GM21526 (cell line): ENCODE measurements at regions not wholly inside any gene's neighbourhood (a gene's known extent, or its start where the extent isn't known, plus 50 kb on each side); places are given as distances from the start of the nearest gene placed in this dataset.
"Not testable (repeated sequence)": the region's sequence is repeated elsewhere in the genome, so short reads cannot be mapped to it uniquely, and the experiment has no call there.

Experiments
- ATAC-seq: cut with Tn5 transposase; IDR thresholded peaks from one replicate; pipeline ENCODE4 v1.9.1; 2021; ENCODE audit warnings: moderate library complexity; ENCODE audit not compliant: unreplicated experiment, low FRiP score

GRCh38 chr15:79492065-79492464 lies 59.9 kb downstream of the MINAR1 start:
- no peak for ATAC-seq

GRCh38 chr15:79494384-79494909 lies 62.3 kb downstream of the MINAR1 start:
- no peak for ATAC-seq

- no peak for ATAC-seq
Measured at GRCh38 chr15:79494963-79495755, 63.0 kb downstream of the MINAR1 start.

DNA sequence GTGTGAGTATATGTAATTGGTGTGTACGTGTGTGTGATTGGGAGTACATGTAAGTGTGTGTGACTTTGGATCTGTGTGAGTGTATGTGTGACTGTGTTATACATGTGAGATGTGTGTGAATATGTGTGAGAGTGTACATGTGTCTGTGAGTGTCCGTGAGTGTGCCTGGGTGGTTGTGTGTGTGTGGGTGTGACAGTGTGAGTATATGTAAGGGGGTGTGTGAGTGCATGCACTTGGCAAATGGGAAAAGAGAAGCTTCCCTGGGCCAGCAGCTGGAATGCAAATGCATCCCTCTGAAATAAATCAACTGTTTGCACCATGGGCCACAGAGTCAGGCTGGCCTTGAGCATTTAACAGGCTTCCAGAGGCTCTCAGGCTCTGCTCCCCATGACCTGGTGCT lies 63.6 kb downstream of the MINAR1 start:
- no peak for ATAC-seq

- no peak for ATAC-seq
Measured at GRCh38 chr15:79496838-79497237, 64.7 kb downstream of the MINAR1 start.

DNA sequence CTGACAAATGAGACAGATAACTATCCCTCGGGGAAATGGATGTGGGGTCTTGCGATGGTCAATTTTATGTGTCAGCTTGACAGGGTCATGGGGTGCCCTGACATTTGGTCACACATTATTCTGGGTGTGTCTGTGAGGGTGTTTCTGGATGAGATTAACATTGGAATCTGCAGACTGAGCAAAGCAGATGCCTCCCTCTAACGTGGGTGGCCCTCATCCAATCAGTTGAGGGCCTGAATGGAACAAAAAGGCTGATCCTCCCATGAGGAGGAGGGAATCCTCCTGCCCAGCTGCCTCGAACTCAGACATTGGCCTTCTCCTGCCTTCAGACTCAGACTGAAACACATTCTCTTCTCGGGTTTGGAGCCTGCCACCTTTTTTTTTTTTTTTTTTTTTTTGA lies 69.0 kb downstream of the MINAR1 start:
- ATAC-seq = no peak

- no peak for ATAC-seq
Measured at GRCh38 chr15:79505956-79506355, 73.8 kb downstream of the MINAR1 start.

- ATAC-seq = not testable (repeated sequence)
Measured at GRCh38 chr15:79512844-79513243, 80.7 kb downstream of the MINAR1 start.

- no peak for ATAC-seq
Measured at GRCh38 chr15:79513417-79513816, 81.3 kb downstream of the MINAR1 start.

DNA sequence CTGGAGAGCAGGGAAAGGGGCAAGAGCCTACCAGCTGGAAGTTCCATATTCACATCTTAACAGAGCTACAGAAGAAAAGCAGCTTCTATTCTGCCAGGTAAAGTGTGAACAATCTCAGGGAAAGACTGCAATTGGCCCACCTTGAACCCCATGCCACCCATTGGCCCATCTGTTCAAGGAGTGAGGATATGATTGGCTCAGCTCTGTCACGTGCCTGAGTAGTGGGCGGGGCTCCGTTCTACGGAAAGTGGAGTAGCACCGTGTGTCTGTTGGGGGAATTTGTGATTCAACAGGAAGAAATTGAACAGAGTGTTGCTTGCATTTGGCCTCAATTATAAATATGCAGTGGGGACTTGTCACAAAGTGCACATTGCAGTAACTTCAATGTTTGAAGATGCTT lies 81.8 kb downstream of the MINAR1 start:
- ATAC-seq = no peak

DNA sequence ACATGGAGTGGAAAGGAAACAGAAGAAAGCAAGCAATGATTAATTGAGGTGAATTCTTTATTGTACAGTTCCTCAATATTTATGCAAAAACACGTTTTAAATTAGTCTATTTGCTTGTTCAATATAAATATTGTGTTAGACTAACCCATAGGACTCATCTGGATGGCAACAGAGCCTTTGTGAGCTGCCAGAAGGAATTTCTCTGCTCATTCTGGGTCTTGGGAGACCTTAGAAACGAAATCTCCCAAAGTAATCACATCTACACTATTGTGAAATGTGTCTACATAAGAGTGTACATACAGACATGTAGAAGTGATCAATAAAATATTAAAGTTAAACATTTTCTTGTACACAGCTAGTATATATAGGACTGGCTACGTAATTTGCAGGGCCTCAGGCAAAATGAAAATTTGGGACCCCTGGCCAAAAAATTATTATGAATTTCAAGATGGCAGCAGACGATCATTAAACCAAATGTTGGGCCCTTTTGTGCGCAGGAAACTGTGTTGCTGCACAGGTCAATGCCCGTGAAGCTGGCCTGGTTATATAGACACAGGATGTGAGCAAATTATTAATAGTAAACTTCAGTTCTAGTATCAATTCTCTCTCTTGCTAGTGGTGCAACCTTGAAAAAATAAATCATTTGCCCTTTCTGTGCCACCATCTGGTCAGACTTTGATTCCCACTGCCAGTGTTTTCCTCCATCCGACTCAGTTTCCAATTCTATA lies 83.3 kb downstream of the MINAR1 start:
- ATAC-seq = no peak

- no peak for ATAC-seq
Measured at GRCh38 chr15:79516155-79516554, 84.0 kb downstream of the MINAR1 start.

DNA sequence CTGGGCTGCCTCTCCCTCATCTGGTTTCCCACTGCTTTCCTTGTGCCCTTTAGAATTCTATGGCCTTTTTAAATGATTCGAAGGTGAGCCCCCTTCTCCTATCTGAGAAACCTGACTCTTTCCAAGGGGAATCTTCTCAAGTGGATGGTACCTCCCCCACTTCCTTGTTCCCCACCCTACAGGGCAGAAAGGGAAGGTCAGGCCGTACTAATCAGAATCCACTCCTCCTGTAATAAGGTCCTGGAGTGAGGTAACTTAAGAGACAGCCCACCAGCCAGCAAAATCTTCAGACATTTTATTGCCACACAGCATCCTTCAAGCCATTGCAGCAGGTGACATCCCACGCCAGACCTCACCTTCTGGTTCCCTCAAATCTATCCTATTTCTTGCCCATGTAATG lies 84.5 kb downstream of the MINAR1 start:
- ATAC-seq = no peak

DNA sequence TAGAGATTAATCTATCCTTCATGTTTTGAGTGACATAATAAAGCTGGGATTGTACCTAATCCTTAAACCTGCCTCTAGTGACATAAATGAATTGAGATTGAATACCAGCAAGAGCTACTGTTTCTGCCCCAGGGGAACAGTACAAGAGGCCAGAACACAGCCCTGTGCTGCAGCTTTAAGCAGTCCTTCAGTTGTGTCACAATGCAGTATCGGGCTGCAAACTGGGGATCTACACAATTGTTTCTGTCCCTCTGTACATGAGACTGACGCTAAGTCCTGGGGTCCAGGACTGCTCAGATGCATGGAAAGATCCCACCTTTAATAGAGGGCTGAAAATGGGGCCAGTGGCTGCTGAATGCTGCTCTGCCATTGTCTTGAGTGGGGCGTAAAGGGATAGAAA lies 87.5 kb downstream of the MINAR1 start:
- no peak for ATAC-seq

DNA sequence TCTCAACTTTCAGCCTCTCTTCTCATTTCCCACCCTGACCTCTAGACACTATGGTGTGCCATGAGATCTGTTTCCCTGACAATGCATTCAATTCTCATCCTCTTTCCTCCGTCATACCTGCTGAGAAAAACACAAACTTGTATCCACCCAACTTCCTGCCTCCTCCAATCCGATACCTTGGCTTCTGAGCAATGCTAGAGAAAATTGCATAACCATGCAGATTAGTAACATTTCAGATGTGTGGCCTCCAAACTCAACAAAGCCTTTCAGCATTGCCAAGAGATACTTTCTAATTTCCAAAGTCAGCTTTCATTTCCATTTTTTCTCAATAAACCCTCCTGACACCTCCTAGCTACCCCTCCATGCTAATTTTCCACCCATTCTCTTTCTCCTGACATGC lies 88.5 kb downstream of the MINAR1 start:
- no peak for ATAC-seq

DNA sequence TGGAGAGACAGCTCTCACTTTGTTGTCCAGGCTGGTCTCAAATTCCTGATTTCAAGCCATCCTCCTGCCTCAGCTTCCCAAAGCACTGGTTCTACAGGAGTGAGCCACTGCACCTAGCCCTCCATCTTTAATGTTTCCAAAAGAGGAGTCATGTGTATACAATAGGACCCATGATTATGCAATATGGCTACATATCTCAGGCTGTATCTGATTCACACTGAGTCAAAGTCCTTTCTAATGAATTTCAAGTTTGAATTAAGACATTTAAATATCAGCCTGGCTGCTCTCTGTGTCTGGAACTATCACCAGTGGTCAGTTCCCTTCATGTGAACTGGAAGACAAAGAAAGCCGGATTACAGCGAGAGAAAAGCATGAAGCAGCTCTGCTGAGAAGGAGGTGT lies 90.5 kb downstream of the MINAR1 start:
- no peak for ATAC-seq

- ATAC-seq = no peak
Measured at GRCh38 chr15:79523266-79523665, 91.1 kb downstream of the MINAR1 start.

- ATAC-seq = no peak
Measured at GRCh38 chr15:79524531-79524930, 92.4 kb downstream of the MINAR1 start.

DNA sequence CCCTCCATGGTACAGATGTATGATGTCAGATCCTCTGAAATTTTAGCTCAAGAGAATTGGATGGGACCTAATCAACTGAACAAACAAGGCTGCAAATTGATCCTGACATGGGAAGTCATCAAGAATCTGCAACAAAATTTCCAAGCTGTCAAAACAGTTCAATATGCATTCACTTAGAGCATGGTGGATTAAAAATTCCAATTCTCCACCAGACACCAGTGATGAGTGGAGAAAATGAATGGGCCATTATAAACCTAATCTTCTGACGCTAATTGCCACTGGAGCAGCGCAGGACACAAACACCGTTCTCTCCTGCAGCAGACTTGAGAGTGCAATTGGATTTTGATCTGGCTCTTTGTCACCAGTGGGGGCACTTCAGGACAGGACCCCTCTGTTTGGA lies 94.2 kb downstream of the MINAR1 start:
- ATAC-seq = no peak

- no peak for ATAC-seq
Measured at GRCh38 chr15:79527821-79528220, 95.7 kb downstream of the MINAR1 start.

DNA sequence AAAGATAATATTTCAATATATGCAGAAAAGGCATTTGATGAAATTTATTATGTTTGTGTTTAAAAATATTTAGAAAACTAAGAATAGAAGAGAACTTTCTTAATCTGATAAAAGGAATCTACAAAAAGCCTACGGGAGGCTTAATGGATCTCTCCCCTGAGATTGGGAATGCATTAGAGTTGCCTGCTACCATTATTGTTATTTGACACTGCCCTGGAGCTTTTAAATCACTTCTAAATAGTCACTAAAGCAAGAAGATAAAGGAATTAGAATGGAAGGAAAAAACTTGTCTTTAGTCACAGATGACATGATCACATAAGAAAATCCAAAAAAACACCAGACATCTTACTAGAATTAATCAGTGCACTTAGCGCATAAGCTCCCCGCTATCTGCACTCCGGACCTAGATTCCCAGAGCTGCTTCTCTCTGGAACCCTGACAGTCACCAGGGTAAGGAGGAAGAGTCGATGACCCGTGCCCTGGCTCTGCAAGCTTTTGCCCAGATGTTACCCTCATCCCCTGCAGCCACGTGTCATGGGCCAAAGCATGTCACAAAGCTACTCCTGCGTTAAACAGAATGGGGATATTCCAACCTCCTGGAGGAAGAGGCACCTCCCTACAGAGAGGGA lies 97.1 kb downstream of the MINAR1 start:
- ATAC-seq = no peak
